ENCODE measurements at regions not wholly inside any gene's neighbourhood (a gene's known extent, or its start where the extent isn't known, plus 50 kb on each side); places are given as distances from the start of the nearest gene placed in this dataset.

DNA sequence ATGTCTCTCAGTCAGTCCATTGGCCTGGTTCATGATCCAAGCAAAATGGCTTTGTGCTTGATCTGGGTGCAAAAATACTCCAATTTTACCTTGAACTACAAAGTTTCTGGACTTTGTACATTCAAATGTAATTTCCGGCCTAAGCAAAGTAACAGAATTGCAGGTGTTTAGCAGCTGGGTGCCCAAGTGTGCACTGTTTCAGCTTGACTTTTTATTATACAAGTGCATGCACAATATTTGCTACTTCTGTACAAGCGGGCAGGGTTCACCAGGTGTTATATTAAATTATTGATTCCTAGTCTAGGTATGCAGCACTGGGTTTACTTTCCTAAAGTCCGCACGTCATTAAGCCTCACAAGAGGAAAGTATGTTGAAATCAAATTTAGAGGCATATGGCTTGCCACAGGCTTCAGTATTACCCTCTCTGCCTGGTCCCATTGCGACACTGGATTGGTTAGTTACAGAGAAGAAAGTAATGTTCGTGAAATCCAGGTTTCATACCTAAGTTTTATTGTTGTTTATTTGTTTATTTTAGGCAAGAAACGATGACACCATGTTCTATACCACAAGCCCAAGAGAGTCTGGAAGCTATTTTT lies 376.9 kb upstream of the CTSO start:
- DNase-seq, result no peak
- ATAC-seq, result no peak

DNA sequence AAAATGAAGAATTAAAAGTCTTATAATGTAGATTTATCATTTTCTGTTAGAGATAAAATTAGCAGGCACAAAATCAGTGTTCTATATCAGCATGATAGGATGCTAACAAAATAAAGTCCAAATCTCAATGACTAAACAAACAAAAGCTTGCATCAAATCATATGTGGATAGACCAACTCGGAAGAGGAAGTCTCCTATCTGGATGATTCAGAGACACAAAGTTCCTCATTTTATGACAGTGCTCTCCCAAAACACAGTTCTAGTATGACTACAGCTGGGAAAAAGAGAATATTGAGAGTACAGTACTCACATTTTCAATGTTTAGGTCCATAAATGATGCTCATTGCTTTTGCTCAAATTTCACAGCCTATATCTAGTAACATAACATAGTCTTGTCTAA lies 376.1 kb upstream of the CTSO start:
- no peak for TF ChIP-seq POLR2A (IDR thresholded peaks at IDR 0.05)
- TF ChIP-seq, protein P1, sequence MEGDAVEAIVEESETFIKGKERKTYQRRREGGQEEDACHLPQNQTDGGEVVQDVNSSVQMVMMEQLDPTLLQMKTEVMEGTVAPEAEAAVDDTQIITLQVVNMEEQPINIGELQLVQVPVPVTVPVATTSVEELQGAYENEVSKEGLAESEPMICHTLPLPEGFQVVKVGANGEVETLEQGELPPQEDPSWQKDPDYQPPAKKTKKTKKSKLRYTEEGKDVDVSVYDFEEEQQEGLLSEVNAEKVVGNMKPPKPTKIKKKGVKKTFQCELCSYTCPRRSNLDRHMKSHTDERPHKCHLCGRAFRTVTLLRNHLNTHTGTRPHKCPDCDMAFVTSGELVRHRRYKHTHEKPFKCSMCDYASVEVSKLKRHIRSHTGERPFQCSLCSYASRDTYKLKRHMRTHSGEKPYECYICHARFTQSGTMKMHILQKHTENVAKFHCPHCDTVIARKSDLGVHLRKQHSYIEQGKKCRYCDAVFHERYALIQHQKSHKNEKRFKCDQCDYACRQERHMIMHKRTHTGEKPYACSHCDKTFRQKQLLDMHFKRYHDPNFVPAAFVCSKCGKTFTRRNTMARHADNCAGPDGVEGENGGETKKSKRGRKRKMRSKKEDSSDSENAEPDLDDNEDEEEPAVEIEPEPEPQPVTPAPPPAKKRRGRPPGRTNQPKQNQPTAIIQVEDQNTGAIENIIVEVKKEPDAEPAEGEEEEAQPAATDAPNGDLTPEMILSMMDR (IDR thresholded peaks at IDR 0.05), result no peak
- intact Hi-C loops (cut with DNase I), result no loop called here
- WGBS, 4 donors, result 17 to 48% (median 38%) methylated on average over 1 of the region's 1 CpG
- H3K27ac ChIP-seq, result no peak overlapping the region
- no peak overlapping the region for H3K4me3 ChIP-seq
- no peaks in the 10 kb centered on the region for H3K27me3 ChIP-seq
- ATAC-seq (no peak), DNase-seq (no peak)
- H3K4me1 ChIP-seq, result no peaks in the 10 kb centered on the region
- no peaks in the 10 kb centered on the region for H3K36me3 ChIP-seq
- H3K9me3 ChIP-seq, result no peaks in the 10 kb centered on the region

More for the DNA sequence above, 376.9 kb upstream of the CTSO start:
- no peak for TF ChIP-seq POLR2A (IDR thresholded peaks at IDR 0.05)
- TF ChIP-seq, protein P1 (IDR thresholded peaks at IDR 0.05), result no peak
- Histone ChIP-seq H3K27ac (no peak overlapping the region), H3K27me3 (no peaks in the 10 kb centered on the region), H3K4me1 (no peaks in the 10 kb centered on the region), H3K4me3 (no peak overlapping the region), H3K9me3 (no peaks in the 10 kb centered on the region), H3K36me3 (no peaks in the 10 kb centered on the region)
- intact Hi-C loops (cut with DNase I), result no loop called here
- 70 to 80% (median 75%) methylated on average over 7 of the region's 7 CpGs for WGBS, 4 donors

DNA sequence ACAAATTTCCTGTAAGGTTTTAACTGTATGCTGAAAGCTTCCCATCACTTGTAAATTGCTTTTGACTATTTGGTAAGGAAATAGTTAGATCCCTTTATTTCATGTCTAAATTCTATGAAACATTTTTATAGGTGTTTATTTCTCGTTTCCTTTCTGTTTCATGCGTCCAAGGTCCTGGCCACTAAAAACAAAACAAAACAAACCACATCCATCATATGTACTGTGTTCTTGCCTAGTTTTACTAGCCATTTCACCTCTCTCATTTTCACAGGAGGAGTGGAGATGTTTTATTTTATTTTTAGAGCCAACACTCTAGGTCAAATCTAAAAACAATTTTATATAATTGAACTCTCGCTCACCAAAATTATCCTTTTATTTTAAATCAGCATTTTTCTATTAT lies 375.2 kb upstream of the CTSO start:
- TF ChIP-seq POLR2A (IDR thresholded peaks at IDR 0.05), result no peak
- TF ChIP-seq, protein P1 (IDR thresholded peaks at IDR 0.05), result no peak
- no peaks in the 10 kb centered on the region for H3K27me3 ChIP-seq
- H3K36me3 ChIP-seq, result no peaks in the 10 kb centered on the region
- intact Hi-C loops (cut with DNase I), result no loop called here
- WGBS, 4 donors, result 81 to 89% (median 85%) methylated on average over 3 of the region's 3 CpGs
- H3K4me3 ChIP-seq, result no peak overlapping the region
- ATAC-seq (no peak), DNase-seq (no peak)
- H3K27ac ChIP-seq, result no peak overlapping the region
- no peaks in the 10 kb centered on the region for H3K9me3 ChIP-seq
- no peaks in the 10 kb centered on the region for H3K4me1 ChIP-seq

DNA sequence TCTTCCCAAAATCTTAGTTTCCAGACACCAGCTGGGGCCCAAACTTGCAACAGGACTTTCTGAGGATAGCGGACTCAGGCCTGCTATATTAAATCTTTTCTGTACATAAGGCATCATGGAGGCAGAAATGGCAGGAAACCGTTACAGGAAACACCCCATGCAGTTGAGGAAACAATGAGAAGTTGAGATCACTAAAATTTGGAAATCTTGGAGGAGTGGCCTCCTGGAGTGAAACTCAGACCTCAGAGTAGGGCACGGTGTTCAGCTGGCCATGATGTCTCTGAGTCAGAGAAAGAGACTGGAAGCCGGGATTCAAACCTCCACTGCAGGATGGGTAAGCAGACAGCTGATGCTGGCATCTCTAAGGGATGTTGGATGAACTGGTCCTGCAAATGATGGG lies 372.6 kb upstream of the CTSO start:
- no peak for ATAC-seq
- TF ChIP-seq, protein P1 (IDR thresholded peaks at IDR 0.05), result no peak
- TF ChIP-seq POLR2A (IDR thresholded peaks at IDR 0.05), result no peak
- H3K27ac ChIP-seq, result no peak overlapping the region
- DNase-seq, result no peak
- H3K27me3 ChIP-seq, result no peaks in the 10 kb centered on the region
- H3K4me3 ChIP-seq, result no peak overlapping the region
- 60 to 71% (median 65%) methylated on average over 4 of the region's 4 CpGs for WGBS, 4 donors
- H3K4me1 ChIP-seq, result no peaks in the 10 kb centered on the region
- intact Hi-C loops (cut with DNase I), result no loop called here
- no peaks in the 10 kb centered on the region for H3K9me3 ChIP-seq
- H3K36me3 ChIP-seq, result no peaks in the 10 kb centered on the region
